OCI-LY3 (cell line): ENCODE measurements at regions not wholly inside any gene's neighbourhood (a gene's known extent, or its start where the extent isn't known, plus 50 kb on each side); places are given as distances from the start of the nearest gene placed in this dataset.

Source experiments
- CTCF ChIP-seq: fragments of 200-600, 300-600 bp; sonication (generic); IDR thresholded peaks from 2 replicates; pipeline ENCODE4 v1.5.1; 2014; ENCODE audit warnings: antibody characterized with exemption, low read length, low read depth
- EZH2phosphoT487 ChIP-seq: fragments of 200-600 bp; shearing (Covaris generic); IDR thresholded peaks from 2 replicates; pipeline ENCODE4 v1.6.1; 2018; ENCODE audit warnings: antibody characterized with exemption, mixed run types, low read depth

- TF ChIP-seq CTCF, result no peak
- TF ChIP-seq EZH2phosphoT487, result no peak
Observed at GRCh38 chr6:40962241-40962640, 76.8 kb downstream of the UNC5CL start.
